Hypothalamus (tissue), 51 donors: ENCODE measurements at regions not wholly inside any gene's neighbourhood (a gene's known extent, or its start where the extent isn't known, plus 50 kb on each side); places are given as distances from the start of the nearest gene placed in this dataset.

Experiments
- DNase-seq, 51 donors: peaks; one replicate each; lab custom pipeline; 2025; lab: John Stamatoyannopoulos, UW

DNA sequence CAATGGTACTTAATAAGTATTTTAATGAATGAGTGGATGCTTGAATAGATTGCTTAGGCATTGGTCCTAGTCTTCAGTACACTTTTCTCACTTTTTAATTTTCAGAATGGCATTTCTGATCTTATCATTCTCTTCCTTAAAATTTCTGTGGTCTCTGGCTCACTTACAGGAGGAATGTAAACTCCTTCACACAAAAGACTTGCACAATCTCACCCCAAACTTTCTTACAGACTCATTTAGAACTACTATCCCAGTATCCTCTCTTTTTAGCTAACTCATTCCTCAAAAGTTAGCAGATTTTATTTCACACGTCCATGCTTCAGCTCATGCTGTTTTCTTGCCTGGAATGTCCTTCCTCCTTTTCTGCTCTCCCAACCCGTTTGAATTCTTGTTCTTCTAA lies 350.1 kb downstream of the GRXCR1 start:
- no peak for DNase-seq

DNA sequence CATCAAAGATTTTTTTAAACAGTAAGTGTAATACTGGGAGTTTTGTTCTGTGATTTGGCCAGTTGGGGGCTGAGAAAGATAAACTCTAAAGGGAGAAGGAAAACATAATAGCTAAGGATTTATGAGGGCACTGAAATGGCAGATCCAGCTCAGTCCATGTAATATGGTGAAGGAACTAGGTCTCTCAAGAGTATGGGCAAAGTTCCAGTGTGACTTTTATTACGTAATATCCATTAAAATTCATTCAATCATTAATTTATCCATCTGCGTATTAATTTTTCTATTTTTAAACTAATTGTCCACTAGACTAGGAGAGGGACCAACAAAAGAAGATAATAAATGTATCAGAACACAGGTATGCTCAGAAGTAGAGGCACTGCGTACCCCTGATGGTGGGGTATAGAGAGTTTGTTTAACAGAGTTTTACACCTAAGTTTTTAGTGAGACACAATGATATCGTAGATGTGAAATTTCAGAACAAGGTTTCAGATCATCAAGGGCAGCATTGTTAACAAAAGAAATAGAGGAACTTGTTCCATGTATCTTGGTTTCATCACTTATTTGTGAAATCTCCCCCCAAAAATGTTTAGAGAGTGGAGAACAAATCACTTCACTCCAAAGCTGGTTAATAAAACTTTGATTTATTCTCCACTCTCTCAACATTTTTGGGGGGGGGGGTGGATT lies 351.1 kb downstream of the GRXCR1 start:
- DNase-seq = no peak

DNA sequence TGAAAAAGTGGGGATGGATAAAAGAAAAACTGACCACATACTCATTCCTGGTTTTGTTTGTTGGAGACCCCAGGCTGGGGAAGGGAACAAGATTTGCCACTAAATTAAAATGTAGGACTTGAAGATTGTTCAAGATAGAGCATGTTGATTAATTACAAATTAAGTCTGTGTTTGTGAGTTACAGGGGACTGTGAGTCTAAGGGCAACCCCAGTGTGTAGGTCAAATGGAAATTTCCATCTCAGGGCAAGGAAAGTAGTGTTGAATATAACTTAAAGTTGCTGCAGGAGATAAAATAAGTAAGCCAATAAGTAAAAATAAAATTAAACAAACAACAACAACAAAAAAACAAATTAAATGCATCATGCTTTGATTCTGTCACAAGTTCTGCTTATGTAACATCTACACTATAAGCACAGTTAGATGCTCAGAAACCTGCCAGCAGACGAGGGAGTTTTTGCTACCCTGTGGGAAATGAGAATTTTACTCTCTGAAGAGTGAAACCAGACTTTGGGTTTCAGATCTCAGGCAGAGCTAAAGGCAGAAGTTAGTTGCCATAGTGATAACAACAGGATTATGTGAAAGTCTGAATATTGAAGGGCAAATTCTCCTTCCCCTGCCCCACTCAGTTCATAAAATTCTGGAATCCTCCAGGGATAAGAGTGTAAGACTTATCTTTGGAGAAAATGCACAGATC lies 352.3 kb downstream of the GRXCR1 start:
- no peak for DNase-seq

DNA sequence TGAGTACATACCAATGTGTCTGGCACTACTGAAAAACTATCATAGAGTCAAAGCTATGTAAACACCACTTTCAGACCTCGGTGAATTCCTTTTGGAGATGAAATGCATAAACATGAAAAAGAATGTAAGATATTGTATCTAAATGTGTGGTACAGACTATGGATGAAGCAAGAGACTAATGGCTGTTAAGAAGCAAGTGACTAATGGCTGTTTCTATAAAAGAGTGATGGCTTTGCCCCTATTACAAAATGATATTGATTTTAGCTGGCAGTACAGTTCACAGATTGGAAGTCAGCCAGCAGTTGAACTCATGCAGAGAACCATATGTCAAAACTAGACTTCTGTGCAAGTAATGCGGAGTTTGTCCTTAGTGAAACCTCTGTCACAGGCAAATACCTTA lies 359.3 kb downstream of the GRXCR1 start:
- DNase-seq = no peak

DNA sequence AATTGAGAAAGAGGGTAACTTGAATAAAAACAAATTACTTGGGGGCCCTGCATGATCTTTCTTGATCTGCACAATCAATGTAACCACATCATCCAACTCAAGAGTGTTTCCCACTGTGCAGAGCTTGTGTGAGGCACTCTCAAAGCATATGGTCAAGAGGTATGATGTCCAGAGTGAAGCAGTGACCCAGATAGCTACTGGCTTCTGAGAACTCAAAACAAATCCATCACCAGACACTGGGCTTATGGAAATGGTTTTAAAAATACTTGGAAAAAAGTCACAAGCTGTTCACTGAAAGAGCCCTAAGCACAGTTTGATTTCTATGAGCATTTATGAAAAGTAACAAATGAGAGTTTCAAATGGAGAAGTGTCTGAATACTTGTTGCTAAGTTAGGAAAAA lies 361.0 kb downstream of the GRXCR1 start:
- DNase-seq = no peak

DNA sequence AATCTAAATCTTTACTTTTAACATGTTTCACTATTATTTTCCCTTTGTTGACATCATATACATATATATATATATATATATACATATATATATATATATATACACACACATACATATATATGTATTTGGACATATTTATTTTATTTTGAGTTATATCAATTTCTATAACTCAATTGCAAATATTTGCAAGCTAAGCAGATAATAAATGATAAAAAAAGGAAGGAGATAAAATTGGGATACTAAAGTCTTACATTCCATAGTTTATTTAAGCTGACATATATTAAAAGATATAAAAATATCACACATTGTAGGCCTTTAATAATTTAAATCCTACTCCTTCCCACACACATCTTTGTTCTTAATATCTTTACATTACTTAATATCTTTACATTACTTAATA lies 372.2 kb downstream of the GRXCR1 start:
- no peak for DNase-seq

DNA sequence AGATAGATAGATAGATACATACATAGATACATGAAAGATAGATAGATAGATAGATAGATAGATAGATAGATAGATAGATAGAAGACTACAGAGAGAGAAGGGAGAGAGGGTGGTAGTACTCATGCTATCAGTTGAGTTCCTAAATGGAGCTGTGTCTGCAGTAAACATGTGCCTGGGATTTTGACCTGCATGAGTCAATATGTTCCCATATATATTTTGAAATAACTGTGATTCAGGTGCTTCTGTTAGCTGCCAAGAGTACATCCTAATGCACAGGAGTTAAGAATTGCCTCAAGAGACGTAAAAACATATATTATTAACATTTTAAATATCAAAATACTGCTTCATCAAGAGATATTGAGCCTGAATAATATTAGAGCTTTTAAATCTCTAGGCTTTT lies 379.4 kb downstream of the GRXCR1 start:
- DNase-seq = no peak

DNA sequence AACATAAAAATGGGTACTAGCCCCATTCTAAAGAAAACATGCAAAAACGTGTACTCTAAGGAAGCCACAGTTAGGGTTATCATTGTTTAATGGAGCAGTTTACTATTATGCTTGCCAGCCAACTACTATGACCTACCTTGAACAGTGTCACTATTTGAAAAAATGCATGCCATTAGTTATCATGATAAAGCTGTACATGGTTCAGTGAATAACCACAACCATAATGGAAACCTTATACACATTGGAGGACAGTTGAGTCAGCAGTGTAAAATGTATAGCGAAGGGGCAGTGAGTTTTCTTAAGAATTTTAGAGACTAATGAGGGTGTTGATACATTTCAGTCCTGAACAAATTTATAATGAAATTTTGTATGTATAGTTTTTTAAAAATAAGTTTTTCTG lies 381.9 kb downstream of the GRXCR1 start:
- no peak for DNase-seq

DNA sequence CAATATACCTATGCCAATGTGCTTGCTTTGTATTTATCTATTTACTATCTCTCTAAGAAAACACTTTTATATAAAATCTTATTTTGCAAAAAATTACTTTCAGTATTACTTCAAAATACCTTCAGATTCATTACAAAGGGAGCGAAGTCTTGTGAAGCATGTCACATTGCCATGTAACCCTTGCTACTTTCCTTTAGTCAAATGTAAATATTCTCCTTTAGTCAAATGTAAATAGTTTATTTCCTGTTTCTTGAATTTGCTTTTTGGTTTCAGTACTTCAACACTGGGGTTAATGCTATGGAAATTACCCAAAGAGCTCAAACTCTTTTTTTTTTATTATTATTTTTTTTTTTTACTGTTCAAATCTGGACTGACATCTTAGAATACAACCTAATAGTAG lies 383.3 kb downstream of the GRXCR1 start:
- no peak for DNase-seq

DNA sequence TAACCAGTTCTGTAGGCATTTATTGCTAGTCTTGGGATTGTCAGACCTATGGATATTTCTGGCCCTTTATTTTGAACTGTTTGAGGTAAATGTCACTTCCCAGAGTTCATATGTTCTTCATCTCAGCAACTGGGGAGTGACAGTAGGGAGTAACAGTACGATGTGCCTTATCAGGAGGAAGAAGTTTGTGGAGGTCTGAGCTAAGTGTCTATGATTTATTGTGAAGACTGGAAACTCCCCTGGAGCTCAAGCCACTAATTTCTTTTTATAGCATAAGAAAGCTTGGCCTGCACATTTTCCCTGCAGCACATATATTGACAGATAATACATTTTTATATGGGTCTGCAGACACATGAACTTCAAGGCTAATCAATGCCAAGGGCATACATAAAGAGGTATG lies 383.8 kb downstream of the GRXCR1 start:
- DNase-seq = no peak

DNA sequence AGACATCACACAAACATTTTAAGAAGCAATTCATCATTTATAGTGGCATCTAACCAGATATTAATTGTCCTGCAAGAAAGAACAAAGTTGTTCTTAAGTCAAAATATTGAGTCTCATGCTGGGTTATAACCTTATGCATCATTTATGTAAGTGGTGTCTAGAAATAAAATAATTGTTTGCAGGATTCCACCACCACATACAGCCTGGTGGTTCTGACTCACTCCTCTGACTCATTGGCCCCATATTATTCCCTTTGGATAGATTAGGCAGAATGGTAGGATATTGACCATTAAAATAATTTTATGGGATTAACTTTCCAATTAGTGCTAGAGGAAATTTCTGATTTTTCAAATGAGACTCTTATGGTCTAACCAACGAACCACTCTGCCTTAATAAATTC lies 384.5 kb downstream of the GRXCR1 start:
- no peak for DNase-seq

DNA sequence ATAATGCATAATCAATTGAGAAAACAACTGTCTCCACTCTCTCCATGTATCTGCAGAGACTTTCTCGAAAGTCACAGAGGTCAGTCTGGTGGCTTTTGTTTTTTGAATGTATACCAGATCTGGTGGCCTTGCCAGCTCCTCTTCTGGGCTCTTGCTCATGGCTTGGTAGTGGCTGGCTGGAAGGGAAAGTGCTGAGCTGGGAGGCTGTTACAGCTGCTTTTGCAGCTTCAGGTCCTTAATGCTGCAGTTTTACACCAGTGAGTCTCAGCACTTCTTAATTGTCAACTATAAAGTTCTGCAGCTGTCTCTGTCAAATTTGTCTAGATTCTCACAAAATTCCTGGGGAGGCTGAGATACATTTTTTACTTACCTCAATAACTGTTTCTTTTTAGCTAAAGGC lies 390.0 kb downstream of the GRXCR1 start:
- no peak for DNase-seq

DNA sequence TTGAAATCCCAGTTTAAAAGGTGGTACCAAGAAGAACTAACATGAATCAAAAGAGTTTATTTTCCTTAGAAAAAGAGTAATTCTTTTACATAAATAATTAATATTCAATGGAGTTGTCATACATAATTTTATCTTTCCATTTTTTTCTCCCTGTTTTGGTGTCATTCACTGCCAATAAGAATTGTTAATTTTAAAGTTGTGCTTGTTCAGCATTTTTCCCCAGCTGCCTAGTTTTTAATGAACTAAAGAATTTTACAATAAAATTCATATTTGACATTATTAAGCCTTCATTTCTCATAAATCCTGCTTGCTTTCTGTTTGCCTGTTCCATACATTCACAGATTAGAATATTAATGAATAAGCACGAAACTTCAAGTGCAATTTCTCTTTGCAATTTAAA lies 393.6 kb downstream of the GRXCR1 start:
- DNase-seq = no peak

DNA sequence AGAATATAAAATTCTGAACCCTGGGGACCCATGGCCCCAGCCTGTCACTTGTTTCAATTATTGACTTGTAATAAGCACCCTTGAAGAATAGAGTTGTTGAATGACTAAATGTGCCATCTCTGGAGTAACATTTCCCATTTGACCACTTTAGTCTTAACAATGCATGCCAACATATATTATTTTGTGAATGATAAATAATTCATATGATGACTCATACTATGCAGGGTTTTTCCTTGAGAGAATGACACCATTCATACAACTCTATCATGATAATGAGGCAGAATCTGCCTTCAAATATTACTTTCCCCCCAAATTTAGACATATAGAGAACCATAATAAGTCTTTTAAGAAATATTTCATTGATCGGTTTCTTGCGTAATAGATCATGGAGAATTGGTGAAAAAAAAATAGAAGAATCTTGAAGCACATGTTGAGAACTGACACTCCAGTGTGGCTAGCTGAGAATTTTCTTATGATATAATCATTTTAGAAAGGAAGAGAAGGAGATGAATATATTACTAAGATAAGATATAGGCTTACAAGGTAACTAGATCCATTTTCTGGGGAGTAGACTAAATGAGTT lies 404.5 kb downstream of the GRXCR1 start:
- no peak for DNase-seq

DNA sequence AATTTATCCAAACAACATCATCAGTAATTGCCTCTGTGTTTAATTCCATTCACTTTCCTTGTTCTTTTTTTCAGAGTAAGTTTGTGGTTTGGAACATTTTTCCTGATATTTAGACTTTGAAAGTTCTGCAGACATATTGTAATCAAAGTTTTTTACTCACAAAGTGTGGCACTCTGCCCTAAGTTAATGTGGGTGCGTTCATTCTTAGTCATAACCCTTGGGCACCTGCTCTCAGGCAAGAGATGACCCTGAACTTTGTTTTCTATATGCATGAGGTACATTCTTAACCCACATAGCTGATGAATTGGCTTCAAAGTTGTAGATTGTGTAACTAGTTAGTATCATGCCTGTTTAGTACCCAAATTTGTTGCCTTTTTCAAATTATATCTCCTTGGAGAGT lies 424.3 kb downstream of the GRXCR1 start:
- DNase-seq = no peak

DNA sequence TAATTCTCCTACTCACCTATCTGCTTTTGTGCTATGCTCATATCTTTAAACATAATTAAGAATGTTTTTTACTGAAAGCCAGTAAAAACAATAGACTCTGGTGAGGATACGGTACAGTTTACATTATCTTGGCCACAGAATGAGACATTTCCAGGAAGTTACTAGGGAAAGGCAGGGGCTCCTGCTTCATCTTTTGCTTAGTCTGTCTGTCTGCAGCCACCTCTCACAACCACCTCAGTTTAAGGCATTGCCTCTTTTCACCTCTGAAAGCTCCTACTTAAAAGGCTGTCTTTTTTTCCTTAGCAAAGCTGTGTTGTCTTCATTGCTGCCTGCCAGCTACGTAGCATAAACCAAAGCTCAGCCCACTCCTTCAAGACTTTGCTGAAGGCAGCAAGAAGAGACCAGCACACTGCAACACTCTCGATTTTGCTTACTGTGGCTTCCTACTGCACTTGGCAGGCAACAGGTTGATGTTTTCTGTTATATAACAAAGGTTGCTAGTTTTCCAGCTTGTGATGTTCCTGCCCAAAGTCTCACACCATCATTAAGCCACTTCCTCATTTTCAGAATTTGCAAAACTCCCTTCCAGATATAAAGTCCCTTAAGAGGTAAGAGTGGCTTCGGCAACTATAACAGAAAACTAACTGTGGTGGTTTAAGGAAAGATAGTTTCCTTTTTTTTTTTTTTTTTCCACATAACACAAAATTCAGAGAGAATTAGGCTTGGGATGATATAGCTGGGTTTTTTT lies 432.9 kb downstream of the GRXCR1 start:
- DNase-seq = peak in 1 of 51 donors; percentile 9

DNA sequence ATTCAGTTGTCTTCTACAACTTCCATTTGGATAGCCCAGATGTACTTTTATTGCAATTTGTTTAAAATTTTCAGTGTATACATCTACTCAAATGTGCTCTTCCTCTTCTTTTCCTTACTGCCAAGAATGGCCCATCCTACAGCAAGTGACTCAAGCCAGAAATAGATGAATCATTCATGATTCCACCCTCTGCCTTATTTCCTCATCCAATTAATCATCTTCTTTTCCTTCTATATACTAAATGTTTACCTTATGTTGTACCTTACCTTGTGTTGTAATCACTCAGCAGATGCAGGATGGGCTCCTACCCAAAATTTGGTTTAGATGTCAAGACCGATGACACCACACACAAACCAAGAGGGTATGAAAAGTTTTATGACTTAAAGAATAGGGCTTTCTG lies 437.8 kb downstream of the GRXCR1 start:
- no peak for DNase-seq

DNA sequence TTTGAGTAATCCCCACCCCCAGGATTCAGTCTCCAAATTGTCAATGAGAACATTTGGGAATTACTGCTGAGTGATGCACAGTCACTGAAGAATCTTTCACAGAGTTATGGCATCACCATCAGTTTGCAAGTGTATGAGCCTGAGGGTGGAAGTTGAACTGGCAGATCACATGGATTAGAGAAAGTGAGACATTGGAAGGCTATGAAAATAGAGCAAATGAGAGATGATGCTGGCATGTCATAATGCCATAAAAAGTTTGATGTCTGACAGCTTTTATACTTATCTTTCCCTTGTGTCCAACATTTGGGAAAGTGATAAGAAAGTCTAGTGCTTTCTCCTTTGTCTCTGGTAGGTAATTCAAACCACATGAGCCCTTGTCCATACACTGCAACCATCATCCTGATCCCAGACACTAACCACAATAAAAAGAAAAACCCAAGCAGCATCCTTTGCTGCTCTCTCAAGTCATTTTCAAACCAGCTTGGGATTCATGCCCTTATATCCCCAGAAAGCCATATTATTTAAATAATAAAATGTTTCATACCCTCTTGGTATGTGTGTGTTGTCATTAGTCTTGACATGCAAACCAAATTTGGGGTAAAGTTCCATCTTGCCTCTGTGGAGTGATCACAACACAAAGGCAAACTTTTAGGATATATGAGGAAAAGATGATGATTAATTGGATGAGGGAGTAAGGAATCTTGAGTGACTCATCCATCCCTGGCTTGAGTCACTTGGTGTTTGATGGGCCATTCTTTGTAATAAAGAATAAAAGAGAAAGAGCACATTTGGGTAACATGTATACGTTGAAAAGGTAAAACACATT lies 438.9 kb downstream of the GRXCR1 start:
- no peak for DNase-seq

DNA sequence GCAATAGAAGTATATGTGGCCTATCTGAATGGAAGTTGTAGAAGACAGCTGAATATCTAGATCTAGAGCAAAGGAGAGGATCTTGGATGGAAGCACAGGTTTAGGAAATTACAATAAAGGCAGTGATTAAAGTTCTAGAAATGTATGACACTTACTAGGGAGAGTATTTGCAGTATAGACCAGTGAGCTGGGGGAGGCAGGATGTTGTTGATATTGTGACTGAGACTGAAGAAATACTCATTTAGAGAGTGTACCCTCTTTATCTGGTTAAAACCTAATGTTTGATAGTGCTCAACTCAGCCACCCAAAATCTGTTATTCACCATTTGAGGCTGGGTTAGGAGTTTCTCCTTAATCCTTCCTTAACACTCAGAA lies 439.5 kb downstream of the GRXCR1 start:
- no peak for DNase-seq

DNA sequence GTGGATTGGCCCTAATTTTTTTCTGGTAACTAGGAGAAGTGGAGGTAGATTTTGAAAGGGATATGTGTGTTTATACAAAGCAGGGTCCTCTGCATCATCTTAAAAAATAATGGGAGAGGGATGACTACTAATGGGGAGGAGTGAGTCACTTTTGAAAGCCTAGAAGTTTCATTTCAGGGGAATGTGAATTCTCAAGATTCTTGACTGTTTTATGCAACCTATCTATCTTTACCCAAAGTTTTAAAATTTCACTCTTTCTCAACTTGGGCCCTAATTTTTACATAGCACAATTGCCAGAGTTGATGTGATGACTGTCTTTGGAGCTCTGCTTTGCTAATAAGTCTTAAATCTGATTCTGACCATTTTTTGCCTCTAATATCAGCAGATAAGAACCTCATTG lies 445.2 kb downstream of the GRXCR1 start:
- DNase-seq = no peak

DNA sequence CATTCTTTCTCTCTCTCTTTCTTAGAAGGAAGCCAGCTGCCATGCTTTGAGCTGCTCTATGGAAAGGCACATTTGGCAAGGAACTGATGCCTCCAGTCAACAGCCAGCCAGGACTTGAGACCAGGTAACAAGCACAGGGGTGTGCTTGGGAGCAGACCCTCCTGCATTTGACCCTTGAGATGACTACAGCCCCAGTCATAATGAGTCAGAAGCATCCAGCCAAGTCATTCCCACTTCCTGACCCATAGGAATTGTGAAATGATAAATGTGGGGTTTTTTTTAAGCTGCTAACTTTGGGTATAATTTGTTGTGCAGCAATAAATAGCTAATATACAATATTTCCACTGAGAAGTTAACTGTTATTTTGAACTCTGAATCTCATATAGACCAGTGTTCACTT lies 446.9 kb downstream of the GRXCR1 start:
- DNase-seq = no peak
